Activated naive CD8-positive, alpha-beta T cell treated with anti-CD3 and anti-CD28 coated beads, Interleukin-2, amount 50 U/mL, for 24 hours (primary cell): ENCODE measurements at regions not wholly inside any gene's neighbourhood (a gene's known extent, or its start where the extent isn't known, plus 50 kb on each side); places are given as distances from the start of the nearest gene placed in this dataset.
"Not testable (repeated sequence)": the region's sequence is repeated elsewhere in the genome, so short reads cannot be mapped to it uniquely, and the experiment has no call there.

Source experiments
- ATAC-seq: fragments of 150-1000 bp; cut with Tn5 transposase; one replicate; pipeline ENCODE4 v1.10.0; 2021
- DNase-seq: peaks from one replicate; pipeline ENCODE4 v3.0.0; 2021
- H3K27ac Mint-ChIP-seq: one replicate; pipeline ENCODE4 v1.8.0; 2021; ENCODE audit warnings: mild to moderate bottlenecking, mixed read lengths
- H3K27me3 Mint-ChIP-seq: one replicate; pipeline ENCODE4 v1.8.0; 2021; ENCODE audit warnings: mixed read lengths
- H3K36me3 Mint-ChIP-seq: one replicate; pipeline ENCODE4 v1.8.0; 2021; ENCODE audit warnings: low read depth, mixed read lengths
- H3K4me1 Mint-ChIP-seq: one replicate; pipeline ENCODE4 v1.8.0; 2021; ENCODE audit warnings: mixed read lengths
- H3K4me3 Mint-ChIP-seq: one replicate; pipeline ENCODE4 v1.8.0; 2021; ENCODE audit warnings: mild to moderate bottlenecking, moderate library complexity, mixed read lengths
- H3K9me3 Mint-ChIP-seq: one replicate; pipeline ENCODE4 v1.8.0; 2021; ENCODE audit warnings: mixed read lengths

- H3K9me3 Mint-ChIP-seq: peaks cover 4% of the 10 kb centered on the region
- no peak for ATAC-seq
- peaks cover 14% of the 10 kb centered on the region for H3K27me3 Mint-ChIP-seq
- no peak overlapping the region for H3K4me3 Mint-ChIP-seq
- H3K27ac Mint-ChIP-seq: no peak overlapping the region
- H3K36me3 Mint-ChIP-seq: no peaks in the 10 kb centered on the region
- no peaks in the 10 kb centered on the region for H3K4me1 Mint-ChIP-seq
- no peak for DNase-seq
Observed at GRCh38 chr12:113712481-113712880, 240.8 kb upstream of the LHX5 start.

DNA sequence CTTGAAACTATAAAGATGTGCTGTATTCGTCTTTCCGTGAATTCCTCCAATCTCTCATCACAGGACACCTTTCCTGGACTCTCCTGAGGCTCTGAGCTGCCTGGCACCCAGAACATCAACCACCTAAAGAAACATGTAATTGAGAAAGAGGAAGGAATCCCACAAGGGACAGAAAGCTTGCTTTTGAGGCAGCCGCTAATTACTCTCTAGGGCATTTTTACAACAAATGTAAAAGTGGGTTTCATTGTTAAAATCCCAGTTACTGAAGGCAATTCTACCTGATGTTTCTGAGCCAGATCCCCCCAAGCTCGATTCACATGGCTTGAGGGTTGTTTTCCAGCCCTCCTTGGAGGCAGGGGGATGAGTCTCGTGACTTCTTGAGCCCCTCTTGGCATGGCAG is 238.5 kb upstream of the LHX5 start:
- ATAC-seq (no peak), DNase-seq (no peak)
- Mint-ChIP-seq H3K27ac (no peak overlapping the region), H3K4me3 (no peak overlapping the region), H3K27me3 (peaks cover 26% of the 10 kb centered on the region), H3K4me1 (no peaks in the 10 kb centered on the region), H3K36me3 (no peaks in the 10 kb centered on the region), H3K9me3 (peaks cover 4% of the 10 kb centered on the region)

- H3K36me3 Mint-ChIP-seq: no peaks in the 10 kb centered on the region
- H3K4me1 Mint-ChIP-seq: no peaks in the 10 kb centered on the region
- H3K27ac Mint-ChIP-seq: no peak overlapping the region
- DNase-seq (no peak), ATAC-seq (no peak)
- H3K4me3 Mint-ChIP-seq: no peak overlapping the region
- H3K27me3 Mint-ChIP-seq: peaks cover 26% of the 10 kb centered on the region
- peaks cover 4% of the 10 kb centered on the region for H3K9me3 Mint-ChIP-seq
Observed at GRCh38 chr12:113709456-113709855, 237.8 kb upstream of the LHX5 start.

GRCh38 chr12:113702836-113703235 is 231.2 kb upstream of the LHX5 start:
- H3K4me3 Mint-ChIP-seq: no peak overlapping the region
- H3K27ac Mint-ChIP-seq: no peak overlapping the region
- H3K9me3 Mint-ChIP-seq: no peaks in the 10 kb centered on the region
- H3K27me3 Mint-ChIP-seq: peaks cover 37% of the 10 kb centered on the region
- DNase-seq: no peak
- no peaks in the 10 kb centered on the region for H3K4me1 Mint-ChIP-seq
- no peak for ATAC-seq
- no peaks in the 10 kb centered on the region for H3K36me3 Mint-ChIP-seq

DNA sequence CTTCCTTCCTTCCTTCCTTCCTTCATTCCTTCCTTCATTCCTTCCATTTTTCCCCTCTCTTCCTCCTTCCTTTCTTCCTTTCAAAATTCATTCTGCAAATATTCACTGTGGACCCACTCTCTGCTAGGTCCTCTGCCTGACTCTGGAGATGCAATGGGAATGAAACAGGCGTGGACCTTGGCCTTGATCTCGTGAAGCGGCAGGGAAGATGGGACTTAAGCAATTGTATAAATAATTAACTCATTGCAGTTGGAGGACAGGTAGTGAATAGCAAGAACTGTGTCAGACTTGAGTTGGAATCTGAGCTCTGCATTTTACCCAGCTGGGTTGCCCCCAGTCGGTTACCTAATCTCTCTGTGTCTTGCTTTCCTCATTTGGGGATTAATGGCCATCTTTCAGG is 230.6 kb upstream of the LHX5 start:
- Mint-ChIP-seq H3K27ac (no peak overlapping the region), H3K4me3 (no peak overlapping the region), H3K9me3 (no peaks in the 10 kb centered on the region), H3K27me3 (peaks cover 33% of the 10 kb centered on the region), H3K36me3 (no peaks in the 10 kb centered on the region), H3K4me1 (no peaks in the 10 kb centered on the region)
- ATAC-seq (no peak), DNase-seq (no peak)

- no peaks in the 10 kb centered on the region for H3K9me3 Mint-ChIP-seq
- H3K36me3 Mint-ChIP-seq: no peaks in the 10 kb centered on the region
- H3K4me3 Mint-ChIP-seq: no peak overlapping the region
- H3K4me1 Mint-ChIP-seq: no peaks in the 10 kb centered on the region
- DNase-seq: no peak
- H3K27me3 Mint-ChIP-seq: peaks cover 27% of the 10 kb centered on the region
- H3K27ac Mint-ChIP-seq: no peak overlapping the region
- no peak for ATAC-seq
Observed at GRCh38 chr12:113700943-113701342, 229.3 kb upstream of the LHX5 start.

- H3K27me3 Mint-ChIP-seq: peaks cover 24% of the 10 kb centered on the region
- H3K27ac Mint-ChIP-seq, H3K9me3 Mint-ChIP-seq, DNase-seq, ATAC-seq, H3K4me1 Mint-ChIP-seq, H3K36me3 Mint-ChIP-seq, H3K4me3 Mint-ChIP-seq: not testable (repeated sequence)
Observed at GRCh38 chr12:113699984-113700383, 228.3 kb upstream of the LHX5 start.

DNA sequence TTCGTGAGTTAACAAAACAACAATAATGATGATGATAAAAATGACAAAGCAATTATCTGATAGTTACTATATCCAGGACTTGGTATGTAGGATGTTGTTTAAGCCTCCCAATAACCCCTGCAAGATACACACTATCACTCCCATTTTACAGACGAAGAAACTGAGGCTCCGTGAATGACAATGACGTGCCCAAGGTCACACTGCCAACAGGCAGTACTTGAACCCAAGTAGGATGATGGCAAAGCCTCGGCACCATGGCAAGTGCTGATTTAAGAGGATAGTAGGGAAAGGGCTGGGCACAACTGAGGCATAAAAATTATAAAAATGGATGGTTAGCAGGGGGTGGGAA is 226.8 kb upstream of the LHX5 start:
- Mint-ChIP-seq H3K36me3 (no peaks in the 10 kb centered on the region), H3K27ac (no peak overlapping the region), H3K4me3 (no peak overlapping the region), H3K9me3 (no peaks in the 10 kb centered on the region), H3K27me3 (peaks cover 20% of the 10 kb centered on the region), H3K4me1 (no peaks in the 10 kb centered on the region)
- no peak for ATAC-seq
- DNase-seq: no peak

DNA sequence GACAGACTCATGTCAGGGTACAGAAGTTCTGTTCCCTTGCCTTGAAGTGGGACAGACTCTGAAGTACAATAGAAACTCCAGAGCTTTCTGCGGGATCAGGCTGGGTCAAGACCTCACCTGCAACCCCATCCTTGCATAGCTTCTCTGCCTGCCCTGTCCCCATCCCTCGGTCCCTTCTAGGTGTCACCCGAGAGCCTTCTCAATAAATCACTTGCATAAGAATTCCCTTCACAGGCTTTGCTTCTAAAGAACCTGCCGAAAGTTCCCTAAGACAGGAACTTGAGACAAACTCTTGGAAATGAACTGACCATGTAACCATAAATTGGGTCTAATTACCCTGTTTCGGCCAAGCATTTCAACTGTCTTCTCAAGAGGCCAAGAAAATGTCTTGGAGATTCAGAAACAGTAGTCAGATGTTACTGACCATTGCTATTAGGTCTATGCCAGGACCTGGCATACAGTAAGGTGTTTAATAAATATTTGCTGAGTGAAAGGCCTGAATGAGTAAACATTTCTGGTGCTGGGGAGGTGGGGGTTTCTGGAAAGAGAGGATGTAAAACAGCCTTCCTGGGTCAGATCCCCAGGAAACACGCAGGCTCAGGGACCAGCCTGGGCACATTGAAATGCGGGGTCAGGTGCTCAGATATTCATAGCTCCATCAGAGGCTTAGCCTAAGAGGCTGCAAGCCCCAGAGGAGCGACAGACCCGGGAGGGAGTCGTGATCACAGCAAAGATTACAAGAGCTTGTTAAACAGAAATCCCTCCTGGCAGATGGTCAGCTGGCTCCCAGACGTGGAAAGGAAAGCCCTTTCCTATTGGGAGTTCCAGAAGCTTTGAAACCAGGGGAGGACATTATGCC is 226.2 kb upstream of the LHX5 start:
- Mint-ChIP-seq H3K4me1 (no peaks in the 10 kb centered on the region), H3K27me3 (peaks cover 16% of the 10 kb centered on the region), H3K36me3 (no peaks in the 10 kb centered on the region), H3K9me3 (no peaks in the 10 kb centered on the region), H3K4me3 (no peak overlapping the region), H3K27ac (no peak overlapping the region)
- no peak for DNase-seq
- no peak for ATAC-seq

DNA sequence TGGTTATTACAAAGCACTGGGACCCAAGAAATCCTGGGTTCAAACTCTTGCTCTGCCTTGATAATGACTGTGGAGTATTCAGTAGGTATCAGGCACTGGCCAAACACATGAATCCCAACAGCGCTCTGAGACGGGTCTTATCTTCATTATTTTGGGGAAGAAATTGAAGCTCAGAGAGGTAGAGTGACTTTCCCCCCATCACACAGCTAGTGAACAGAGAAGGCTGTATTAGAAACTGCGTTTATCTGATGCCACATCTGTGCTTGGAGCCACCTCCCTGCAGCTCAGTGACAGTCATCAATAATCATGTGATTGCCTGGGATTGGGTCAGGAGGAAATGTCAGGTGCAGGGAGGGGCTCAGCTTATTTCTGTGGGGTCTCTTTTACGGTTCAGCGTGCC is 225.4 kb upstream of the LHX5 start:
- H3K9me3 Mint-ChIP-seq: no peaks in the 10 kb centered on the region
- no peak for ATAC-seq
- no peak overlapping the region for H3K27ac Mint-ChIP-seq

GRCh38 chr12:113693693-113694092 is 222.0 kb upstream of the LHX5 start:
- no peak for DNase-seq
- H3K36me3 Mint-ChIP-seq: no peaks in the 10 kb centered on the region
- no peak for ATAC-seq
- peaks cover 4% of the 10 kb centered on the region for H3K27me3 Mint-ChIP-seq
- no peaks in the 10 kb centered on the region for H3K9me3 Mint-ChIP-seq
- H3K27ac Mint-ChIP-seq: no peak overlapping the region
- no peaks in the 10 kb centered on the region for H3K4me1 Mint-ChIP-seq
- H3K4me3 Mint-ChIP-seq: no peak overlapping the region

More for the DNA sequence above, 225.4 kb upstream of the LHX5 start:
- no peak for DNase-seq
- Mint-ChIP-seq H3K4me1 (no peaks in the 10 kb centered on the region), H3K4me3 (no peak overlapping the region), H3K27me3 (peaks cover 13% of the 10 kb centered on the region), H3K36me3 (no peaks in the 10 kb centered on the region)

DNA sequence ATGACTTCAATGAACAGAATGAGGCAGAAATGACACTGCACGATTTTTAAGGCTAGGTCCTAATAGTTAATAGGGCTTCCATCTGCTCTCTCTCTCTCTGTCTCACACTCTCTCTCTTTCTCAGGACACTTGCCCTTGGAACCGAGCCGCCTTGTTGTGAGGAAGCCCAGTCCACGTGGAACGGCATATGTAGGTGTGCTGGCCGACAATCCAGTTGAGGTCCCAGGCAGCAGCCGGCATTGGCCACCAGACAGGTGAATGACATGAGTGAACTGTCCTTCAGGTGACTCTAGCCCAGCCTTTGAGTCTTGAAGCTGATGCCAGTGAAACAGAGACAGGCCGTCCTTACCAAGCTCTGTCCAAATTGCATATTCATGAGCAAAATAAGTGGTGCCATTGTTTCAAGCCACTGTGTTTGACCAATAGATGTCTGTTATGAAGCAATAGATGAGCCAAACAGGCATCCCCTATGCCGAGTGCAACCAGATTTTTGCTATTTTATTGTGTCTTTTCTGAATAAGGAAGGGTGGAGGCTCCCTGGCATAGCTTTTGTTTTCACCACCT is 217.5 kb upstream of the LHX5 start:
- Mint-ChIP-seq H3K4me3 (no peak overlapping the region), H3K36me3 (no peaks in the 10 kb centered on the region), H3K27ac (no peak overlapping the region), H3K4me1 (no peaks in the 10 kb centered on the region), H3K27me3 (peaks cover 2% of the 10 kb centered on the region), H3K9me3 (no peaks in the 10 kb centered on the region)
- DNase-seq (no peak), ATAC-seq (no peak)

DNA sequence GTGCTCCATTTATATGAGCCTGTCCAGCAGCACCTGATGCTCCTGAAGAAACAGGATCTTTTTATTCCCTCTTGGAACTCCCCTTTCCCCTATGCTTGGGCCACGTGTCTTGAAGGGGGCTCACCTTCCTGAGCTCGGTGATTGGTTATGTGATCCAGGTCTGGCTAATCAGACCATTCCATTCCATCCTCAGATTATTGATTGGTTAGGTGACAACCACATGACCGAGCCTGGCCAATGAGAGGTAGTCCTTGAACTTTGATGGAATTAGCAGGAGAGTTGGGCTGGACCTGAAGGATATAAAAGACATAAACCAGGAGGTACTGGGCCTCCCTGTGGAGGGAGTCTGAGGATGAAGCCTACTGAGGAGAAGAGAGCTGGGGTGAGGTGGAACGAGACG is 216.6 kb upstream of the LHX5 start:
- Mint-ChIP-seq H3K4me3 (no peak overlapping the region), H3K27me3 (peaks cover 2% of the 10 kb centered on the region), H3K9me3 (no peaks in the 10 kb centered on the region), H3K36me3 (no peaks in the 10 kb centered on the region), H3K27ac (no peak overlapping the region), H3K4me1 (no peaks in the 10 kb centered on the region)
- ATAC-seq (no peak), DNase-seq (no peak)

- no peak overlapping the region for H3K27ac Mint-ChIP-seq
- no peaks in the 10 kb centered on the region for H3K4me1 Mint-ChIP-seq
- ATAC-seq: no peak
- no peaks in the 10 kb centered on the region for H3K9me3 Mint-ChIP-seq
- no peak overlapping the region for H3K4me3 Mint-ChIP-seq
- no peaks in the 10 kb centered on the region for H3K27me3 Mint-ChIP-seq
- no peak for DNase-seq
- no peaks in the 10 kb centered on the region for H3K36me3 Mint-ChIP-seq
Observed at GRCh38 chr12:113684908-113685782, 213.5 kb upstream of the LHX5 start.
